Gastroesophageal sphincter (tissue), 3 donors: ENCODE measurements at regions not wholly inside any gene's neighbourhood (a gene's known extent, or its start where the extent isn't known, plus 50 kb on each side); places are given as distances from the start of the nearest gene placed in this dataset.

ENCODE experiments used
- POLR2A ChIP-seq, 2 donors: fragments of 450-650 bp; IDR thresholded peaks; one replicate each; pipeline ENCODE4 v1.6.1; 2017; ENCODE audit warnings: antibody characterized with exemption in 2 of 2, mild to moderate bottlenecking in 2 of 2, moderate library complexity in 1 of 2
- POLR2AphosphoS5 ChIP-seq: sonication (generic); formaldehyde crosslinking; IDR thresholded peaks from one replicate; pipeline ENCODE4 v1.6.1; 2017; ENCODE audit warnings: antibody characterized with exemption
- TF ChIP-seq, protein P1 (sequence below), 4 experiments: fragments of 200-600 bp in 2 of 4; fragments of 450-650 bp in 2 of 4; sonication (generic) in 1 of 4; IDR thresholded peaks; one replicate each; pipeline ENCODE4 v1.5.1; 2017 to 2019; ENCODE audit warnings: antibody characterized with exemption in 4 of 4, mild to moderate bottlenecking in 2 of 4, moderate library complexity in 2 of 4

- no peak for TF ChIP-seq POLR2A (IDR thresholded peaks at IDR 0.05)
- TF ChIP-seq, protein P1, sequence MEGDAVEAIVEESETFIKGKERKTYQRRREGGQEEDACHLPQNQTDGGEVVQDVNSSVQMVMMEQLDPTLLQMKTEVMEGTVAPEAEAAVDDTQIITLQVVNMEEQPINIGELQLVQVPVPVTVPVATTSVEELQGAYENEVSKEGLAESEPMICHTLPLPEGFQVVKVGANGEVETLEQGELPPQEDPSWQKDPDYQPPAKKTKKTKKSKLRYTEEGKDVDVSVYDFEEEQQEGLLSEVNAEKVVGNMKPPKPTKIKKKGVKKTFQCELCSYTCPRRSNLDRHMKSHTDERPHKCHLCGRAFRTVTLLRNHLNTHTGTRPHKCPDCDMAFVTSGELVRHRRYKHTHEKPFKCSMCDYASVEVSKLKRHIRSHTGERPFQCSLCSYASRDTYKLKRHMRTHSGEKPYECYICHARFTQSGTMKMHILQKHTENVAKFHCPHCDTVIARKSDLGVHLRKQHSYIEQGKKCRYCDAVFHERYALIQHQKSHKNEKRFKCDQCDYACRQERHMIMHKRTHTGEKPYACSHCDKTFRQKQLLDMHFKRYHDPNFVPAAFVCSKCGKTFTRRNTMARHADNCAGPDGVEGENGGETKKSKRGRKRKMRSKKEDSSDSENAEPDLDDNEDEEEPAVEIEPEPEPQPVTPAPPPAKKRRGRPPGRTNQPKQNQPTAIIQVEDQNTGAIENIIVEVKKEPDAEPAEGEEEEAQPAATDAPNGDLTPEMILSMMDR (IDR thresholded peaks at IDR 0.05), result no peak
- no peak for TF ChIP-seq POLR2AphosphoS5
These were observed 209.3 kb upstream of the UMPS start for GRCh38 chr3:124520970-124521369.
